Coronary artery (tissue), 2 donors: ENCODE measurements at regions not wholly inside any gene's neighbourhood (a gene's known extent, or its start where the extent isn't known, plus 50 kb on each side); places are given as distances from the start of the nearest gene placed in this dataset.
A peak's percentile ranks its signal among the peaks of the same experiment; 100 is the strongest.

Experiments
- DNase-seq: peaks from one replicate; pipeline ENCODE4 v3.0.0-alpha.2; 2017; ENCODE audit warnings: low spot score
- H3K27ac ChIP-seq, 2 donors: fragments of 200-600 bp; sonication (generic); one replicate each; pipeline ENCODE4 v1.5.1; 2016 to 2019
- H3K4me3 ChIP-seq: fragments of 200-600 bp; sonication (generic); 2 replicates; pipeline ENCODE4 v1.5.1; 2016; ENCODE audit warnings: mild to moderate bottlenecking, moderate library complexity
- CTCF ChIP-seq: fragments of 200-600 bp; sonication (generic); IDR thresholded peaks from one replicate; pipeline ENCODE4 v1.5.1; 2019; ENCODE audit warnings: antibody characterized with exemption

- DNase-seq, result no peak
- peak overlapping the region; percentile 91 to 98 for H3K27ac ChIP-seq
- H3K4me3 ChIP-seq, result no peak overlapping the region
- no peak for TF ChIP-seq CTCF
These were observed 142.2 kb downstream of the SMAD6 start for GRCh38 chr15:66844041-66844746.

- Histone ChIP-seq H3K4me3 (no peak overlapping the region), H3K27ac (peak overlapping the region in 1 of 2 donors; percentile 98)
- no peak for DNase-seq
- no peak for TF ChIP-seq CTCF
These were observed 142.7 kb downstream of the SMAD6 start for GRCh38 chr15:66844747-66845145.

DNA sequence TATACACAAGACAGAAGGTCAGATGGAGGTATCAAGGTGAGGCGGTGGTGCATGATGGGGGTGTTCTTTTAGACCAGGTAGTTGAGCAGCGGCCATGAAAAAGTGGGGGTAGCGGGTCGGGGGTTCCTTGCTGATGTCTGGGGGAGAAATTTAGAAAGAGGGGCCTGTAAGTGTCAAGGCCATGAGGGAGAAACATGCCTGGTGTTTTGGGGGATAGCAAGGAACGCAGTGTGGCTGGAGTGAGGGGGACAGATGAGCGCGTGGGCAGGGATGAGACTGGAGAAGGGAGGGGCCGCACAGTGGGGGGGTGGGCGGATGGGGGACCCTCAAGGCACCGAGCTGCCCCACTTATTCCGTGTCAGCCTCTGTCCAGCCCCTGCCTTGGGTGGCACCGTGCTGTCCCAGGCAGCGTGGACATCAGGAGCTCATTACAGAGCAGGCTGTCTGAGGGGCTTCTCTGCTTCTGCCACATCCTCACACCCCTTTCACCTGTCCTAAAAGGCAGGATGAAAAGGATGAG lies 143.3 kb downstream of the SMAD6 start:
- peak overlapping the region in 1 of 2 donors; percentile 40 for H3K27ac ChIP-seq
- DNase-seq, result no peak
- TF ChIP-seq CTCF, result no peak

DNA sequence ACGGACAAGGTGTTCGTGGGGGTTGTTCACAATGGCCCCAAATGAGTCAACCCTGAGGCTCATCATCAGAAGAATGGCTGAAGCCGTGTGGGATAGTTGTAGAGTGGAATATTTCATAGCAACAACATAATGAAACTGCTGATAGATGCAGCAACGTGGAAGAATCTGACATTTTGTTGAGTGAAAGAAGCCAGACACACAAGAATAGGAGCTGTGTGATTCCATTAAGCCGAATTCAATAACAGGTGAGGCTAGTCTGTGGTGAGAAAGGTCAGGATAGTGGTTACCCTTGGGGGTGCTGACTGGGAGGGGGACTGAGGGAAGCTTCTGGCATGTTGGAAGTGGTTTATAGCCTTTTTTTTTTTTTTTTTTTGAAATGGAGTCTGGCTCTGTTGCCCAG lies 144.0 kb downstream of the SMAD6 start:
- H3K4me3 ChIP-seq, result no peak overlapping the region
- H3K27ac ChIP-seq, result peak overlapping the region in 1 of 2 donors; percentile 40
- DNase-seq, result no peak
- TF ChIP-seq CTCF, result no peak

More for the DNA sequence above, 143.3 kb downstream of the SMAD6 start:
- H3K4me3 ChIP-seq, result no peak overlapping the region

- no peak overlapping the region for H3K27ac ChIP-seq
- DNase-seq, result no peak
- no peak overlapping the region for H3K4me3 ChIP-seq
- TF ChIP-seq CTCF, result no peak
These were observed 144.8 kb downstream of the SMAD6 start for GRCh38 chr15:66846811-66847210.

DNA sequence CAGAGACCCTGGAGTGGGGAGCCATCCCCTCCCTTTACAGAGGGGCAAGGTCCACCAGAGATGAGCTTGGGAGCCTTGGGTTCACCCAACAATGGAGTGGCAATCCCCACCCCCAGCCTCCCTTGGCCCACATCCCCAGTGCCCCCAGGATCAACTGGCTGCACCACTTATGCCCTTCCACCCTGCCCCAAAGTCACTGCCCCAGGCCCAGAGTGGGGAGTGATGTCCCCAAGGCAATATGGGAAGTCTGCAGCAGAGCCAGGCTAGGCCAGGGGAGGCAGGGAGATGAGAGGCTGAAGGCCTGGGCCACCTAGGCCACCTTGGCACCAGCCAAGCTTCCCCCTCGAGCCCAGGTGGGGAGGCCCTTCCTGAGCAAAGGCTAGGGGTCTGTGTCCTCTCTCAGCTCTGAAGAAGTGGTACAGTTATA lies 145.5 kb downstream of the SMAD6 start:
- DNase-seq, result no peak
- Histone ChIP-seq H3K4me3 (no peak overlapping the region), H3K27ac (peak overlapping the region in 1 of 2 donors; percentile 91)
- no peak for TF ChIP-seq CTCF

DNA sequence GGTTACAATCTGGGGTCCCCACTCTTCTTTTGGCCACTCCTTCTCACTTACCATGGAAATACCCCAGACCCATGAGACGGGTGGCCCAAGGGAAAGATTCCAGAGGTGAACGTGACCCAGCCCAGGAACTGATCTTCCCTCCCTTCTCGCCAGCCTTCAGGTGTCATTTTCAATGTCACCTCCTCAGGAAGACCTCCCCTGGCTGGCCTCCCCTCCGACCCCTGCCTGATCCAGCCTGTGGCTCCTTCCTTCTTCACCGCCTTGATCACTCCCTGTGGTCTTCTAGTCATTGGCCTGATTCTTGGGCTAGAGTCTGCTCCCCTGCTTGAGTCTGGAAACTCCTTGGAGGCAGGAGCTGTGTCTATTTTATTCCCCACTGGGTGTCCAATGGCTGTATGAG lies 146.1 kb downstream of the SMAD6 start:
- peak overlapping the region; percentile 85 to 91 for H3K27ac ChIP-seq
- TF ChIP-seq CTCF, result no peak
- peak; percentile 65 for DNase-seq

More for the DNA sequence above, 146.1 kb downstream of the SMAD6 start:
- no peak overlapping the region for H3K4me3 ChIP-seq
